GM21381 (cell line): ENCODE measurements at regions not wholly inside any gene's neighbourhood (a gene's known extent, or its start where the extent isn't known, plus 50 kb on each side); places are given as distances from the start of the nearest gene placed in this dataset.
"Not testable (repeated sequence)": the region's sequence is repeated elsewhere in the genome, so short reads cannot be mapped to it uniquely, and the experiment has no call there.

Source experiments
- ATAC-seq: cut with Tn5 transposase; IDR thresholded peaks from one replicate; pipeline ENCODE4 v1.9.1; 2021; ENCODE audit warnings: mild to moderate bottlenecking, moderate library complexity; ENCODE audit not compliant: unreplicated experiment

DNA sequence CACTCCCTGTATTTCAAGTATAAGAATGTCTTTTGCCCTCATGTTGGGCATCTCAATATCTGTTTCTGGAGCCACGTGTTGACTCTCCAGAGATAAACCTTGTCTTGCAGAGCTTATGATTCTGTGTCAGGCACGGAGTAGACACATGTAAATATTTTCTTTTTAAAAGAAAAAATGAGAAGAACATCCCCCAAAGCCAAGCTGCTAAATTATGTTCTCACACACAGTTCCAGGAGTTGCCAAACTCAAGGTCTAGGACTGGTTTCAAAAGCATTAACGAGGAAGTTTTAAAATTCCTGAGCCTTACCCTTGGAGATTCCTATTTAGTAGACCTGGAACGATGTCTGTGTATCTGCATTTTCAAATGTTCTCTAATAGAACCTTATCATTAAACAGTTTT, 1228.3 kb upstream of the WWC1 start:
- ATAC-seq, result no peak

DNA sequence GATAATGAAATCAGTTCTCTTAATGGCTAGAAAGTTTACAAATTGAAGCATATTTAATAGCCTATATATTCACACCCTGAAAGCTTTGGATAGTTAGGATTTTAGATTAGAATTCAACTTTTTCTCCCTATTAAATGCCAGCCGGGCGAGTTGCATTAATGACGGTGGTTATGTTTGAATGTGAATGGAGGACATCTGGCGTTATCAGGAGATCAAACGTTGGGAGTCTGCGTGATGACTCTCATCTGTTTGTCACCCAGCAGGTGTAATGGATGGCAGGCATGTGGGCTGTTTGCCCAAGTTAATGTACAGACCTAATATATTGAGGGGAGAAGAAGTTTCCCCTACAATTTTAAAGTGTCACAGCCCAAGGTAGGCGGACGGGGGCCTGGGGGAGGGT, 1227.7 kb upstream of the WWC1 start:
- ATAC-seq, result no peak

DNA sequence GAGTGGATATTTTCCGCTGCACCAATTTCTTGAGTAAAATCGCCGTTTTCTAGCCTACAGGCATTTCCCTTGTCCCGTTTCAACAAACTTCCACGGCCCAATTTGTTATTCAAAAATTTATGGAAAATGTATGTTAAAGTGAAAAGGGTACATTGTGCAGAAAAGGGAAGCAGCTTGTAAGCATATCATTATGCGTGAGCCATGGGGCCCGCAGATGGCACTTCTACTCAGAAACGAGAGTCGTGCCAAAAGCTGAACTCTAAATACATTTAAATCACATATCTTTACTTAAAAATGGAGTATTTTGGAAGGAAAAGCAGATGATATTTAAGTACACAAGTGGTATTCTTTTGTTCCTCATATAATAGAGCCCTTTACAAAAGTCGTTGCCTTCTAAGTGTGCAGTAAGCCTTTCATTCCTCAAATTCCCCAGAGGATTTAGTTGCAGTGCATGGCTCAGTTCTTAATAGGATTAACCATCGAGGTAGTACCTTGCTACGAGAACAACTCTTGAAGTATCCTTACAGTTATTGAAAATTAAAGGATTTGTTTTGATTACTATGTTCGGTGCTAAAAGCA, 1227.2 kb upstream of the WWC1 start:
- ATAC-seq, result no peak

DNA sequence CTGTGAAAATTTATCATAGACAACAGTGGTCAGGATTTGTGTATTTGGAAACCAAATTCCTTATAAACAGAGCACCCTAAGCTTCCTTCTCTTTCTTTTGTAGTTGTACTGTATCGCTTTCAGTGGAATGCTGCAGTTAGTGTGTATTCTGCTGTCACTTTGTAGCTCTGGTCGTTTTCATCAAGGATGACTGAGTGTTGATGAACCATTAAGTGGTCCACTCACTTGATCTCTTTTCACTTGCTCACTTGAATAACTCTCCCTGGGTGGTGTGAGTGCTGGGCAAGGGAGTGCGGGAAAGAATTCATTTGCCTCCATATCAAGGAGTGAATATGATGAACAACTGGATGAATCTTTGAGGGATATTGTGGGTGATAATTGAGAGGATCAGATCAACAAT, 1225.7 kb upstream of the WWC1 start:
- no peak for ATAC-seq

DNA sequence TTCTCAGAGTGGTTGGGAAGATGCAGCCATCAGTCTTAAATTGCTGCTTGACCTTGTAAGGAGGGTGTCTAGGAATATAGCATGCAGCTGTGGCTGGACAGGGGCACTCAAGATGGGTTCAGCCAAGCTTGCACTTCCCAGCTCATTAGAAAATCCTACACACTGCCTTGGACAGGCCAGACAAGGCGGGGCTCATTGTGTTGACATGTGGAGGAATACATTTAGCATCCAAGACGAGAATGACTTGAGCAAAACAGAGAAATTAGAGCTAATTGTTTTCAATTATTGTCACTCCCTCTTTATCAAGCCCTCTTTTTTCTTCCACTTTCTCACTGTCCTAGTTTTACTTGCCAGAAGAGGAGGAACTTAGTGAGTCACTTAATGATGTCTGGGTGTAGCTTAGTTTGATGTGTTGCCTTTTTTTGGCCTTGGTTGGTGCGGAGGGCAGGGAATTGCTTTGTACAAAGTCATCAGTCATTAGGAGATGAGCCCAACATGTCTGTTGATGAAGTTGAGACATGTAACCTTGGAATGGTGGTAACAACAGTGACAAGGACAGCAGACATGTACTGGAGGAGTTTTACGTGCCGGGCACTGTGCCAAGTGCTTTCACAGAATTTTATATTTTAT, 1219.3 kb upstream of the WWC1 start:
- no peak for ATAC-seq

DNA sequence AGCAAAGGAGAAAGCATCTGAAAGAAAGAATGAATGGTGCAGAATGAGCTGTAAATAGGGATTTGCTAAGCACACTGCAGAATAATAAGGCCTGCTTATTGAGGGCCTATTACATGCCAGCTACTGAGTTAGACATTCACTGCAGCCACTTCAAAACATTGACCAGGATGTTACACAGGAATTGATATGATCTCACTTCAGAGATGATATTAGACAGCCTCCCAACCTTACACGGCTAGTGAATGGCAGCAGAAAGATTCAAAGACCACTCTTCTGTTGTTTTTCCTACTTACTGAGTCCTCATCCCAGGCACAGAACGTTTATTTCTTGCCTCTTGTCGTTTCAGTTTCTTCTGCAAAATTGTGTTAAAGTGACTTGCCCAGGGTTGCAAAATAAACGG, 1209.9 kb upstream of the WWC1 start:
- no peak for ATAC-seq

DNA sequence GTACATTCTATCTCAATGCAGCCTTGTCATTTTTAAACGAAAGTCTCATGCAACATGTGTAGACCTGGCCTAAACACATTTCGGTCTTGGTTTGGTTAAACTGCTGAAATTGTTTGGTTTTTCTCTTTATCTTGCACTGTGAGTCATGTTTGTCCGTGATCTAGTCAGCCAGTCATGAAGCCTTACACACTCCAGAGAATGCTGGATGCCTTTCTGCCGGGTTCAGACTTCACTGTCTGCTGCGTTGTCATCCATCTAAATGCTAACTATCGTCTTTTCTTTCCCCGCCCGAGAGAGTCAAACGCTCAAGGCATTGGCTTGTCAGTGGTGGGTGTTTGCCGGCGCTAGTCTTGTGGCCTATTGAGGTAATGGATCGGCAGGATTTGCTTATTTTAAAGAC, 1194.6 kb upstream of the WWC1 start:
- ATAC-seq, result no peak

DNA sequence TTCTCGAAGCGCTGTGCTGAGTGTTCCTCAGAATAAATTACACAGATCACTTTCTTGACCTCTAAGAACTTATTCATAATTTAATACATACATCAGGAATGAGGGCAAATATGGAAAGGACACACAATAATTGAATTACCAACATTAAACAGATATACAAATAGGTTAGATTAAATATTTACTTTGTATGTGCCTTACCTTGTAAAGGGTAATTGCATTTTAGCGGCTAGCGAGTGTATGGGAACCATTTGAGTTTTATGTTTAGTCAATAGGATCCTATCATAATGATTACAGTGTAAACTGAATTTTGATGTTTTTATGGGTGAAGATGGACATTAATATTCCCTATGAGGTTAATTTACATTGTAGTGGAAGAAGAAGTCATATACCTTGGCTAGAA, 1187.1 kb upstream of the WWC1 start:
- no peak for ATAC-seq

DNA sequence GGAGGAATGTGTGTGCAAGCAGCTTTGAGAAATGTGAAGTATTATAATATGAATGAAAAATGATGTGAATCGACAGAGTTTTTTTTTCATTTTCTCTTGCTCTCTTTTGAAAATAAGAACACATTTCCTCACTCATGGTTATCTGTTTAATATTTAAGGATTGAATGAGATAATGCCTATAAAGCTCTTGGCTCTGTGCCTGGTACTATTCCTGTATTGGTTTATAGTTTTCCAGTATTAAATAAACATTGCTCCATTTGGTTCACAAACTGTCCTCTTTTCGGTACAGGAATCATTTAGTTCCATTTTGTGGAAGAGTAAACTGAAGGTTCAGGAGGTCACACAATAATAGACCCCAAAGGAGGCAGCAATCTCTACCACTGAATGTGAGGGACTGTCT, 1185.5 kb upstream of the WWC1 start:
- ATAC-seq, result no peak

DNA sequence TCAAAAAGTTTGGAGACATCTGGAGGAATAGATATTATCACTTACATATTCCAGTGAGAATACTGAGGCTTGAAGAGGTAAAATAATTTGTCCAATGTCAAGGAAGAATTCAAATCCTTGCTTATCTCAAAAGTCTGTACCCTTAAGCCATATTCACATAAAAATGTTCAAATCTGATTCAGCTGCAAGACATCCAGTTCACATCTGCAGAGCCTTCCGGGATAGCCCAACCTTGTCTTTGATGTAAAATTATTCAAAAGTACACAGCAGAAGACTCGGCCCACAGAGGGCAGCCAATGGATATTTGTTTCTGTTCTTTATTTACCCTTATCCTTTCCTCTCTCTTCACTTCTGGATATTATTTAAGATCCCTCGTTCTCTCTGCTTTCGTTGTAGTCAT, 1183.8 kb upstream of the WWC1 start:
- no peak for ATAC-seq

DNA sequence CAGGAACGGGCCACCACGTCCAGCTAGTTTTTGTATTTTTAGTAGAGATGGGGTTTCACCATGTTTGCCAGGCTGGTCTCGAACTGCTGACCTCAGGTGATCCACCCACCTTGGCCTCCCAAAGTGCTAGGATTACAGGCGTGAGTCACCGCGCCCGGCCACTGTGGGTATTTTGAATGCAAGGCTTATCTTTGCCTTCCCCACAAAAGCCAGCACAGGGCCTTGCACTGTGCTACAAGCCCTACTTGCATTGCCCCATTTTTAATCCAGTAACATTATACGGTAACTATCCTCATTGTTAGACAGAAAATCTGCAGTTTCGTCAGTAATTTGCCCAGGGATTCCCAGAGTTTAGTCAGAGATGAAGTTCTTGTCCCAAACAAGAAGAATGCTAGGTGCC, 1183.2 kb upstream of the WWC1 start:
- not testable (repeated sequence) for ATAC-seq

DNA sequence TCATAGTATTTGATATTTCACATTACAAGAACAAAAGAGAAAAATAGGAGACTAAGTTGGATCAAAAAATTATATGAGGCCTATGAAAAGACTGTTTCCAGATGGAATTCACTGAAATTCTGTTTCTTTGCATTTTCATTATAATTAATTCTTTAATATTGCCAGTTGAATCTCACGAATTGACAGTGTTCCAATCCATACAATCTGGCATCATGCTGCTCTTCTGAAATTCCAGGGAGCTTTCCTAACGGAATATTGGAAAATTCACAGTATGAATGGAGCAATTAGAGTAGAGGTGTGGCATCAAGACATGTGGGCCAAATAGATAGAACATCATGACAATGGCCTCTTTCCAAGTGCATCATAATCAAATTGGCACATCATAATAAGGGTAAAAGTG, 1178.9 kb upstream of the WWC1 start:
- no peak for ATAC-seq

DNA sequence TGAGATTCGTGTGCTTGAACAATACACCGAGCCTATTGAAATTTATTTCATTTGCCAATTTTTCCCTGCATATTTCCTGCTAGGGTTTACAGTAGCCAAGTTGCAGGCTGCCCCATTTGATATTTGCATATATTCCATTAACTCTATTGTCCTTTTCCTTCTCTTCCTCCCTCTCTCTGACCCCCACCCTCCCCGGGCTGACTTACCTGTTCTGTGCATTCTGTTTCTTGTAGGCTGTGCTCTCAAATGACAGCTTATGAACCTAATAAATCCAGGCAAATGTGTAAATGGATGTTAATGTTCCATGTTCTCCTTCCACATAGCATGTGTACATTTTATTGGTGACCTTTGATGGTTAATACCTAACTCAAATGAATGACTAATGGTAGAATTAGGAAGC, 1169.2 kb upstream of the WWC1 start:
- no peak for ATAC-seq

DNA sequence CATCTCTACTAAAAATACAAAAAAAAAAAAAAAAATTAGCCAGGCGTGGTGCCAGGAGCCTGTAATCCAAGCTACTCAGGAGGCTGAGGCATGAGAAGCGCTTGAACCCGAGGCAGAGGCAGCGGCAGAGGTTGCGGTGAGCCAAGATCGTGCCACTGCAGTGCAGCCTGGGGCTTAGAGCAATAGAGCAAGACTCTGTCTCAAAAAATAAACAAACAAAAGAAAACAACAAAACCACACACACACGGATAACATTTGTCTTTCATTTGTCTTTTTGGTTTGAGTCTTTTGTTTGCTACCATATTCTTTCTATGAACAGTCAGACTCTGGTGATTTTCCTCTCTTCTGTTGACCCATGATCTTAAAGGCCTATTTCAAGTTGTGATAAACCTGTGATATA, 1168.3 kb upstream of the WWC1 start:
- no peak for ATAC-seq

DNA sequence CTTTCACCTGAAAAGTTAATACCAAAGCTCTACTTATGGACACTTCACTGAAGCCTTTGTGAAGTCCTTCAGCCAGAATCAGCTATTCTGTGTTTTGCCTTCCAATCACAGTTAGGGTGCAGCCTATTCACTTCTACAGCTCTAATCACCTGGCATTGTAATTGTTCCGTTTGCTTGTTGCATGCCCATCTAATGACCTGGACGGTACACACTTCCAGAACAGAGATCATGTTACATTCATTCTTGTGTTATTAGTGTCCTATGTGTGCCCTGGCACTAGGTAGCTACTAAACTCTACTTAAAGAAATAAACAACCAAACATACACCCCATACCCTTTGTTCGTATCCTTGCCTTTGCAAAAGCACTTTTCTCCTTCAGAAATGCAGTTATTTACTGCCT, 1162.9 kb upstream of the WWC1 start:
- no peak for ATAC-seq

DNA sequence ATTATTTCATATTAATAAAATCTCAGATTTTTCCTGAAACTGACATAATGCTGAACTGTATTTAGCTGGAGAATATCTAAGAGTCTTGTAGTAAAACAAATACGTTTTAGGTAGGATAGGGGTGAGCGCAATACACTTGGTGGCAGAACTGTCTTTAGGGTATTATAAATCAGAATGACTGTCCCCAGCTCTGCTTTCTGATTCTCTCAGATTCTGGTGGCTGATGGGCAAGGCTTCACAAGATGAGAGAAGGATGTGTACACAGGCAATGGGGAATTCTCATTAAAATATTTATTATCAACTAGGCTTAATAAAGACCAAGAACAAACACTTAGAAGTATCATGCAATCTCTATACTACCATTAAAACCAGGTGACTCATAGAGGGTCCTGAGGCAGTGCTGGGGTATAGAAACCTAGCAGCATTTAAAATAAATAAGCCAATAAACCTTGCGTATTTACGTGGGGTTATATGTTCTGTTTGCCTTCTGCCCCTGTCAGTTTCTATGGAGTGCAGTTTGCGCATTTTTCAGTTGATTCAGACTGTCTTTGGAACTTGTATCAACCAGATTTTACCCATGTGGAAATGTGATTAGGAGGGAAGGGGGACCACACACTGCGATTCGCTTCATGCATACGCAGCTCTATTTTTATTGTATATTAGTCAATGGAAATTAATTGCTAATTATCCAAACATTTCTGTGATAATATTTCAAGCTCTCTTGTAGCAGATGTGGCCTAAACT, 1150.7 kb upstream of the WWC1 start:
- no peak for ATAC-seq

DNA sequence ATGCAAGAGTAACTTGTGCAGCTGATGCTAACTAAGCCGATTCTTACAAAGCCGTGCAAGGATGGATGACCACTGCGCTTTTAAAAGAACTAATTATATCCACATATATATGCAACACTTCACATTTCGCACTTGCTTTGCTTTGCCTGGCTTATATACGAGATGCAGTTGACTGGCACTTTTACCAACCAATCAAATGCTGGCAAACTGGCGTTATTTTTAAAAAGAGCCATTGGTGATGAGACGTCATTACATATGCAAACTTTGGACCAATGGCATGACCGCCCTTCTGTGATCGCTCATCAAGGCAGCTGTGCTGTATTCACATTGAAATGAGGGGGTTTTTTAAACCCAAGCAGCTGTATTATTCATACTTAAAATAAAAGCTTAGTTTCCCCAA, 1147.7 kb upstream of the WWC1 start:
- ATAC-seq, result no peak

DNA sequence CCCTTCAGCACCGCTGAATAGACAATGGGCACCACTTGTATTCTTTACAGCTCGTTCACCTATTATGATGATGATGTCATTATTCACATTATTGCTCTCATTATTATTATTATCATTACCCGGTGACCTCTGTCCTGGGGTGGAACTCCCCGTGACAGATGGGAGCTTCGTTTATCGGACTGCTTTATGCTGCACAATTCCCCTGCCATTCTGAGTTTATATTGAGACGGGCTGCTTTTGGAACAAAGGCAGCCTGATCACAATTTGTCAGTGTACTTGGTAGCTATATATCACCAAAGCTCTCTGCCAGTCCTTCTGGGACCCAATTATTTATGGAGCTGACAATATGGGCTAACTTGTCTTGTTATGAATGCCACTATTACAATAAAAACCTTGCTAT, 1145.6 kb upstream of the WWC1 start:
- ATAC-seq, result no peak

DNA sequence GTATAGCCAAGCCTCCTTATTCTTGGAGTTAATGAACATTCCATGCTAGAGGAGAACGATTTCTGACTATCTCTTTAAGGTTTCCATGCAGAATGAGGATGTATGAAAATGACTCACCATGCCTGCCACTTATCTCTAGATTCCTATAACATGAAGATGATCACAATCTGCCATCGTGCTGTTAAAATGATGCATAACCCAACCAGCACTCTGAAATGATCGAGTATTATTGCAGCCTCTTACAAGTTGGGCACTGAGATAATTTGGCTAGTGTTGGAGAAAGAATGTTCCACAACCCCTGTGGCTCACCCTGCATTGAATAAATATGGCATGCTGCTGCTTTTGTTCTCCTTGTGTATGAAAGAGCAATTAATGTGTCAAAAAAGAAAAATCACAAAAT, 1143.6 kb upstream of the WWC1 start:
- no peak for ATAC-seq

DNA sequence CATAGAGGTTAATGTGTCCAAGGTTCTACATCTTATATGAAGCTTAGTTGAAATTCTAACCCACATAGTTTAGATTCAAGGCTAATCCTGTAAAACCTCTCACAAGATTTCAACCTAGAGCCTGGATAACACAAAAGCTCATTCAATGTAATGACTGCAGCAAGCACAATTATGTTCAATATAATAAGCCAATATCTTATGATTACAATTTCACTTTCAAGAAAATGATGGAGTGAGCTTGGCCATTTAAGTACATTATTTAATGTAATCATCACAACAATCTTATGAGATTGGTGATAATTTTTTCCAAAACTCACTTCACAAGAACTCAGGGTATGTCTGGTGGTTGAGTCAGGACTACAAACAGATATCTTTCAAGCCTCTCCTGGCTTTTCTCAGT, 1140.8 kb upstream of the WWC1 start:
- ATAC-seq, result no peak

DNA sequence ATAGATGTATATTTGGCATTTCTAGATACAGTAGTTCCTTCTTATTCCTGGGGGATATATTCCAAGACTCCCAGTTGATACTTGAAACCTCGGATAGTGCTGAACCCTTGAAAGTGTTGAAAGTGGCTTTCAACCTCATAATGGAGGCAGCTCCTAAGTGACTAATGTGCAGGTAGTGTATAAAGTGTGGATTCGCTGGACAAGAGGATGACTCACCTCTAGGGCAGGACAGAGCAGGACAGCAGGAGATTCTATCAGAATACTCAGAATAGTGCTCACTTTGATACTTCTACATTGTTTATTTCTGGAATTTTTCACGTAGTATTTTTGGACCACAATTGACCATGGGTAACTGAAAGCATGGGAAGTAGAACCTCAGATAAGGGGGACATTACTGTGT, 1138.9 kb upstream of the WWC1 start:
- ATAC-seq, result no peak

DNA sequence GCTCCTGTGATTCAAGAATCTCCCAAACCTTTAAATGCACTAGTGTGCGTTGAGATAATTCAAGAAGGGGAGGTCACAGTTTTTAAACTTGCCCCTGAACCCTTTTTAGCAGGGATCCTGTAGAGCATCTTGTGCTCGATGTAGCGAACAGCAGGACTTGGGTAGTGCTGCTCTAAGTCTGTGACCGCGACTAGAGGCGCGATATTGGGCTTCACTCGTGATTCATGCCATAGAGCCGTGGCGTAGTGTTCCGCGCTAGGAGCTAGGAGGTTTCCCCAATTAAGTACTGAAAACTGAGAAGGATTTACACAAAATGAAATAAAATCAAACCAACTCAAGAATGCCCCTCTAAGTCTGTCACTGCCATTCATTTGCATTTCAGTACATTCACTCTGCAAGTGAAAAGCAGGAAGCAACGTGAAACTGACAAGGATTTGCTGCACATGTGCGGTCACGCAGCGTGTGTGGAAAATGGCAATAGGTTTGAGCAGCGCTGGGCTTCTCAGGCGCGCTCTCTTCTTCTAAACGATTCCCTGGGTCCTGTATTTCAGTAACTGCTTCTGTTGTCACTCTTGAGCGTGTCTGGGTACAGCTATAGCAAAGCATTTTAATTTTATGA, 1135.9 kb upstream of the WWC1 start:
- no peak for ATAC-seq
